Mucosa of rectum (tissue), 2 donors: ENCODE measurements at regions not wholly inside any gene's neighbourhood (a gene's known extent, or its start where the extent isn't known, plus 50 kb on each side); places are given as distances from the start of the nearest gene placed in this dataset.

Source experiments
- H3K27ac ChIP-seq, 2 donors: one replicate each; pipeline ENCODE4 v1.7.0; 2013; ENCODE audit warnings: inconsistent platforms in 2 of 2, low read depth in 2 of 2, low read length in 2 of 2
- H3K27me3 ChIP-seq, 2 donors: one replicate each; pipeline ENCODE4 v1.7.0; 2013; ENCODE audit warnings: low read length in 2 of 2; ENCODE audit not compliant: control insufficient read depth in 2 of 2, insufficient read depth in 2 of 2
- H3K36me3 ChIP-seq, 2 donors: one replicate each; pipeline ENCODE4 v1.7.0; 2013; ENCODE audit warnings: low read length in 2 of 2; ENCODE audit not compliant: control insufficient read depth in 2 of 2, insufficient read depth in 2 of 2
- H3K4me1 ChIP-seq, 2 donors: one replicate each; pipeline ENCODE4 v1.7.0; 2013; ENCODE audit warnings: low read length in 2 of 2, mild to moderate bottlenecking in 1 of 2; ENCODE audit not compliant: control insufficient read depth in 2 of 2, insufficient read depth in 2 of 2
- H3K4me3 ChIP-seq, 2 donors: one replicate each; pipeline ENCODE4 v1.7.0; 2013; ENCODE audit warnings: low read length in 2 of 2
- H3K9ac ChIP-seq, 2 donors: one replicate each; pipeline ENCODE4 v1.7.0; 2013; ENCODE audit warnings: low read length in 2 of 2, low read depth in 1 of 2, mild to moderate bottlenecking in 1 of 2
- H3K9me3 ChIP-seq, 2 donors: one replicate each; pipeline ENCODE4 v1.7.0; 2013; ENCODE audit warnings: low read length in 2 of 2; ENCODE audit not compliant: control insufficient read depth in 2 of 2
- donor health status: healthy.
- donor health status: Normal muscosa, but diverticular disease.

DNA sequence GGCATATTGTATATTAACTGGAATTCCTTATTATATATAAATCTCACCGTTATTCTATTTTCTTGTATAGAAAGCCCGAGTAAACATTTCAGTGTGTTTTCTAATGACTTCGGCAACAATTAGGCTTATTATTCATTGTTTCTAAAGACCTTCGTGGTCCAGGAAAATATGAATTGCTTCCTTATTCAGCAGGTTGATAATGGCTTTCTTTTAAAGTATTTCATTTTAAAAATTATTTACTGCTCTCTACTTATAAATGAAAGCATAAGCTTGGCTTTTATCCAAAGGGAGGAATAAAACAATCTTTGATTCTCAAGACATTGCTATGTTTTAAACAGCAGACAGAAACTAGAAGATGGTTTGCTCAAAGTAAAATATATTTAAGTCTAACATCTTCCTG is 198.4 kb upstream of the RGS18 start:
- H3K9ac ChIP-seq, result no peak overlapping the region
- no peak overlapping the region for H3K4me3 ChIP-seq
- H3K4me1 ChIP-seq, result no peaks in the 10 kb centered on the region
- H3K9me3 ChIP-seq, result no peaks in the 10 kb centered on the region
- no peaks in the 10 kb centered on the region for H3K36me3 ChIP-seq
- no peak overlapping the region for H3K27ac ChIP-seq
- H3K27me3 ChIP-seq, result no peaks in the 10 kb centered on the region

DNA sequence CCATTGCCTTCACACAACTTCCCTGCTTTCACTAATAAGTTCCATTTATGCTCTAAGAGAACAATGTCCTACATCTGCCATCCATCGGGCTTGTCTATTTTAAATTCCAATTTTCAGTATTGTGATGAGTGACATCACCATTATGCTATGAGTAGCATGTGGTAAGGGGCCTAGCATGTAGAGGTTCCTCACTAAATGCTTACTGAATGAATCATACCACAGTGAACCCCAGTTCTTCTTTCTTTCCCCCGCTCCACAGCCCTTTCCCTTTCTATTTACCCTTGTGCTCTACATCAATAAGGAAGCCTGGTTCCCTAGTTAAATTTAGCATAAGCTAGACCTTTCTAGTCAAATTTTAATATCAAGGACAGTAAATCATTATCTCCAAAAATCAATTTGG is 195.0 kb upstream of the RGS18 start:
- no peak overlapping the region for H3K9ac ChIP-seq
- H3K27ac ChIP-seq, result no peak overlapping the region
- H3K27me3 ChIP-seq, result no peaks in the 10 kb centered on the region
- no peaks in the 10 kb centered on the region for H3K9me3 ChIP-seq
- no peak overlapping the region for H3K4me3 ChIP-seq
- no peaks in the 10 kb centered on the region for H3K4me1 ChIP-seq
- no peaks in the 10 kb centered on the region for H3K36me3 ChIP-seq

GRCh38 chr1:191963781-191964455 is 194.3 kb upstream of the RGS18 start:
- Histone ChIP-seq H3K9ac (no peak overlapping the region), H3K9me3 (no peaks in the 10 kb centered on the region), H3K27ac (no peak overlapping the region), H3K4me1 (no peaks in the 10 kb centered on the region), H3K36me3 (no peaks in the 10 kb centered on the region), H3K4me3 (no peak overlapping the region), H3K27me3 (no peaks in the 10 kb centered on the region)

- Histone ChIP-seq H3K4me1 (no peaks in the 10 kb centered on the region), H3K4me3 (no peak overlapping the region), H3K36me3 (no peaks in the 10 kb centered on the region), H3K27me3 (no peaks in the 10 kb centered on the region), H3K27ac (no peak overlapping the region), H3K9ac (no peak overlapping the region), H3K9me3 (no peaks in the 10 kb centered on the region)
Observed at GRCh38 chr1:191969290-191969689, 189.0 kb upstream of the RGS18 start.

GRCh38 chr1:191970116-191970515 is 188.1 kb upstream of the RGS18 start:
- no peaks in the 10 kb centered on the region for H3K27me3 ChIP-seq
- no peaks in the 10 kb centered on the region for H3K9me3 ChIP-seq
- no peaks in the 10 kb centered on the region for H3K36me3 ChIP-seq
- H3K4me3 ChIP-seq, result no peak overlapping the region
- no peaks in the 10 kb centered on the region for H3K4me1 ChIP-seq
- H3K9ac ChIP-seq, result no peak overlapping the region
- H3K27ac ChIP-seq, result no peak overlapping the region

DNA sequence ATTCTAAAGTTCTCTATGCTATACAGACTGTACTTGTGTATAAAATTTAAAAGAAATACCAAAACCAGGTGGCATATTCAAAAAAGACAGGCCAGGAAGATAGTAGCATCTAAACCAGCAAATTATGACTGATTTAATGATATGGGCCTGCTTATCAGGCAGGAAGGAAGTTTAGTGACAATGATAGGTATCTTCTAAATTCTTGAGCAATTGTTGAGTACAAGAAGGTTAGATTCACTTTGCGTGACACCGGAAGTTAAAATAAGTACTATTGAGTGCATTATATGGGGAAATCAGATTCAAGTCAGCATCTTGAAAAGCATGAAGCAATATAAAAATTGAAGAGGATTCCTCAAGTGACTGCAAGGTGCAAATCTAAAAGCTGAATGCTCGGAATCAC is 186.8 kb upstream of the RGS18 start:
- Histone ChIP-seq H3K27me3 (no peaks in the 10 kb centered on the region), H3K27ac (no peak overlapping the region), H3K9ac (no peak overlapping the region), H3K36me3 (no peaks in the 10 kb centered on the region), H3K4me3 (no peak overlapping the region), H3K9me3 (no peaks in the 10 kb centered on the region), H3K4me1 (no peaks in the 10 kb centered on the region)

GRCh38 chr1:191974004-191974403 is 184.3 kb upstream of the RGS18 start:
- Histone ChIP-seq H3K36me3 (no peaks in the 10 kb centered on the region), H3K4me1 (no peaks in the 10 kb centered on the region), H3K27ac (no peak overlapping the region), H3K9me3 (no peaks in the 10 kb centered on the region), H3K4me3 (no peak overlapping the region), H3K9ac (no peak overlapping the region), H3K27me3 (no peaks in the 10 kb centered on the region)

- H3K4me3 ChIP-seq, result no peak overlapping the region
- H3K9ac ChIP-seq, result no peak overlapping the region
- no peaks in the 10 kb centered on the region for H3K36me3 ChIP-seq
- H3K4me1 ChIP-seq, result no peaks in the 10 kb centered on the region
- H3K27me3 ChIP-seq, result no peaks in the 10 kb centered on the region
- H3K27ac ChIP-seq, result no peak overlapping the region
- H3K9me3 ChIP-seq, result no peaks in the 10 kb centered on the region
Observed at GRCh38 chr1:191977874-191978506, 180.3 kb upstream of the RGS18 start.

GRCh38 chr1:191984856-191985255 is 173.4 kb upstream of the RGS18 start:
- Histone ChIP-seq H3K4me1 (no peaks in the 10 kb centered on the region), H3K9me3 (no peaks in the 10 kb centered on the region), H3K4me3 (no peak overlapping the region), H3K27me3 (no peaks in the 10 kb centered on the region), H3K36me3 (no peaks in the 10 kb centered on the region), H3K9ac (no peak overlapping the region), H3K27ac (no peak overlapping the region)

DNA sequence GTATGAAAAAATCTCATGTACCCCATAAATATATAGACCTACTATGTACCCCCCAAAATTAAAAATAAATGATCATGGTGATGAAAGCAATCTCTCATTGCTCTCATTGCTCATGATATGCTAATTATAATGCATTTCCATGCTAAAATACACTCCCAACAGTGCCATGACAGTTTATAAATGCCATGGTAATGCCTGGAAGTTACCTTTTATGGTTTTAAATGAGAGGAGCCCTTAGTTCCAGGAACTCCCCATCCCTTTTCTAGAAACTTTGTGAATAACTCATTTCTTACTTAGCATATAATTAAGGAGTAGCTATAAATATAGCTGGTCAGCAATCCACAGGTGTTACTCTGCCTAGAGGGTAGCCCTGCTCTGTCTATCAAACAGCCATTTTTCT is 166.1 kb upstream of the RGS18 start:
- Histone ChIP-seq H3K9ac (no peak overlapping the region), H3K4me3 (no peak overlapping the region), H3K9me3 (no peaks in the 10 kb centered on the region), H3K27ac (no peak overlapping the region), H3K36me3 (no peaks in the 10 kb centered on the region), H3K4me1 (no peaks in the 10 kb centered on the region), H3K27me3 (no peaks in the 10 kb centered on the region)
